HCT116 (cell line): ENCODE measurements at regions not wholly inside any gene's neighbourhood (a gene's known extent, or its start where the extent isn't known, plus 50 kb on each side); places are given as distances from the start of the nearest gene placed in this dataset.

Source experiments
- ATAC-seq: fragments of 200-7000 bp; cut with Tn5 transposase; 2 replicates; pipeline ENCODE4 v1.9.1; 2020; ENCODE audit warnings: mild to moderate bottlenecking, moderate library complexity
- BruUV-seq: library from RNA; stranded (reverse); fragments of 400-500 nt; replicated peaks from 2 replicates; lab custom pipeline; 2021; lab: Mats Ljungman, UMichigan
- CTCF ChIA-PET: fragments of 300-600 bp; sonication (Branson Sonifier 250); formaldehyde crosslinking; loops from one replicate; lab custom pipeline; 2021; ENCODE audit warnings: antibody characterized with exemption; lab: Charles Lee
- POLR2A ChIA-PET: fragments of 300-600, 350-600 bp; sonication (Branson Sonifier 250); formaldehyde crosslinking; loops from one replicate; lab custom pipeline; 2021; ENCODE audit warnings: antibody characterized with exemption; lab: Charles Lee
- RAD21 ChIA-PET, 2 experiments: fragments of 300-600 bp; sonication (Branson Sonifier 250); formaldehyde crosslinking; loops; one replicate each; lab custom pipeline; 2023; ENCODE audit warnings: low total read pairs in 2 of 2; ENCODE audit not compliant: uncharacterized antibody in 2 of 2, unreplicated experiment in 2 of 2, low non-redundant PET in 1 of 2; lab: Charles Lee
- DNase-seq: peaks from one replicate; pipeline ENCODE4 v3.0.0-alpha.2; 2010; ENCODE audit warnings: low read depth, low spot score
- H2AFZ ChIP-seq: fragments of 200-600 bp; shearing (Covaris generic), sonication (generic); 2 replicates; pipeline ENCODE4 v1.6.1; 2017; ENCODE audit warnings: low read depth, mixed run types, mixed read lengths, antibody characterized with exemption, low read length; ENCODE audit not compliant: poor library complexity, severe bottlenecking
- H3K27ac ChIP-seq: 2 replicates; pipeline ENCODE4 v1.5.1; 2012; ENCODE audit warnings: low read depth, low read length
- H3K27me3 ChIP-seq: fragments of 200-600 bp; sonication (generic); 2 replicates; pipeline ENCODE4 v1.6.1; 2016; ENCODE audit warnings: mixed run types, low read length, mixed read lengths; ENCODE audit not compliant: insufficient read depth
- H3K36me3 ChIP-seq, 2 experiments: fragments of 200-500 bp in 1 of 2; fragments of 200-600 bp in 1 of 2; sonication (Bioruptor generic) in 1 of 2; sonication (generic) in 1 of 2; 2 replicates each; pipeline versions ENCODE4 v1.5.1 to v1.6.1; 2014 to 2016; ENCODE audit warnings: low read length in 2 of 2, inconsistent platforms in 1 of 2, mixed read lengths in 1 of 2, mixed run types in 1 of 2; ENCODE audit not compliant: insufficient read depth in 2 of 2, control insufficient read depth in 1 of 2
- H3K4me1 ChIP-seq, 2 experiments: fragments of 200-600 bp in 1 of 2; sonication (generic) in 1 of 2; 2 replicates each; pipeline versions ENCODE4 v1.5.1 to v1.6.1; 2012 to 2017; ENCODE audit warnings: low read length in 2 of 2, inconsistent platforms in 1 of 2, mild to moderate bottlenecking in 1 of 2, mixed read lengths in 1 of 2, mixed run types in 1 of 2, moderate library complexity in 1 of 2; ENCODE audit not compliant: insufficient read depth in 2 of 2, control insufficient read depth in 1 of 2
- H3K4me2 ChIP-seq: fragments of 200-600 bp; sonication (generic); 2 replicates; pipeline ENCODE4 v1.6.1; 2017; ENCODE audit warnings: mixed run types, low read length, mixed read lengths
- H3K4me3 ChIP-seq, 2 experiments: fragments of 200-600 bp in 1 of 2; sonication (generic) in 1 of 2; replicated peaks in 1 of 2; 2 replicates each; pipeline ENCODE4 v1.5.1; 2011 to 2016; ENCODE audit warnings: low read length in 2 of 2, control low read depth in 1 of 2, low read depth in 1 of 2, mild to moderate bottlenecking in 1 of 2, mixed read lengths in 1 of 2, mixed run types in 1 of 2
- H3K79me2 ChIP-seq: fragments of 200-600 bp; sonication (generic); 2 replicates; pipeline ENCODE4 v1.6.1; 2017; ENCODE audit warnings: mild to moderate bottlenecking, mixed run types, low read length, moderate library complexity, mixed read lengths; ENCODE audit not compliant: insufficient read depth
- H3K9ac ChIP-seq: fragments of 200-600 bp; sonication (generic); 2 replicates; pipeline ENCODE4 v1.6.1; 2016; ENCODE audit warnings: low read length, mixed read lengths
- H3K9me2 ChIP-seq: fragments of 200-600 bp; sonication (generic), shearing (Covaris generic); 2 replicates; pipeline ENCODE4 v1.6.1; 2017; ENCODE audit warnings: mixed run types, mild to moderate bottlenecking, moderate library complexity; ENCODE audit not compliant: insufficient read depth
- H3K9me3 ChIP-seq, 2 experiments: fragments of 200-500 bp in 1 of 2; fragments of 200-600 bp in 1 of 2; sonication (Bioruptor generic) in 1 of 2; sonication (generic) in 1 of 2; 2 replicates each; pipeline ENCODE4 v1.6.1; 2014 to 2017; ENCODE audit warnings: low read length in 2 of 2, mixed read lengths in 2 of 2, inconsistent platforms in 1 of 2, low read depth in 1 of 2, mild to moderate bottlenecking in 1 of 2, mixed run types in 1 of 2, moderate library complexity in 1 of 2; ENCODE audit not compliant: control insufficient read depth in 1 of 2, insufficient read depth in 1 of 2
- H4K20me1 ChIP-seq: fragments of 200-600 bp; sonication (generic), shearing (Covaris generic); 2 replicates; pipeline ENCODE4 v1.6.1; 2017; ENCODE audit warnings: mixed run types, mild to moderate bottlenecking, moderate library complexity; ENCODE audit not compliant: insufficient read depth
- CTCF ChIP-seq, 3 experiments: fragments of 200-600 bp in 1 of 3; sonication (generic) in 1 of 3; IDR thresholded peaks in 2 of 3; conservative IDR thresholded peaks in 1 of 3; 2 replicates each; pipeline ENCODE4 v1.5.1; 2012 to 2017; ENCODE audit warnings: low read depth in 2 of 3, low read length in 2 of 3, antibody characterized with exemption in 1 of 3, borderline replicate concordance in 1 of 3, control low read depth in 1 of 3, mild to moderate bottlenecking in 1 of 3, mixed read lengths in 1 of 3, mixed run types in 1 of 3, moderate library complexity in 1 of 3; ENCODE audit not compliant: insufficient read depth in 1 of 3
- ELF1 ChIP-seq: IDR thresholded peaks from 2 replicates; pipeline ENCODE4 v1.6.1; 2012; ENCODE audit warnings: low read depth, borderline replicate concordance
- EZH2 ChIP-seq: fragments of 200-600 bp; sonication (generic); IDR thresholded peaks from 2 replicates; pipeline ENCODE4 v1.6.1; 2017; ENCODE audit warnings: antibody characterized with exemption, mixed run types
- POLR2AphosphoS5 ChIP-seq: IDR thresholded peaks from 2 replicates; pipeline ENCODE4 v1.6.1; 2011; ENCODE audit warnings: mild to moderate bottlenecking, low read depth, low read length, moderate library complexity
- REST ChIP-seq: IDR thresholded peaks from 2 replicates; pipeline ENCODE4 v1.6.1; 2012; ENCODE audit warnings: low read depth
- SIN3A ChIP-seq: IDR thresholded peaks from 2 replicates; pipeline ENCODE4 v1.6.1; 2012; ENCODE audit warnings: low read depth
- ZBTB33 ChIP-seq: IDR thresholded peaks from 2 replicates; pipeline ENCODE4 v1.6.1; 2011; ENCODE audit warnings: mild to moderate bottlenecking, low read length, moderate library complexity; ENCODE audit not compliant: insufficient replicate concordance; ENCODE audit errors: extremely low read depth
- ZFX ChIP-seq: fragments of 450-650 bp; IDR thresholded peaks from 2 replicates; pipeline ENCODE4 v1.6.1; 2017
- intact Hi-C: fragments of 100-400 bp; cut with micrococcal nuclease; formaldehyde crosslinking; loops from 2 replicates; pipeline ENCODE4 v1.10.0; 2022

GRCh38 chr2:56580242-56580641 lies 396.5 kb downstream of the CCDC85A start:
- H4K20me1 ChIP-seq: no peaks in the 10 kb centered on the region
- ChIA-PET CTCF (no interaction called here), POLR2A (no interaction called here), RAD21 (no interaction called here)
- no peak overlapping the region for H3K27ac ChIP-seq
- ATAC-seq (no peak), DNase-seq (no peak)
- H2AFZ ChIP-seq: no peak overlapping the region
- H3K9me3 ChIP-seq: no peaks in the 10 kb centered on the region
- H3K9me2 ChIP-seq: no peaks in the 10 kb centered on the region
- intact Hi-C loops: no loop called here
- no peaks in the 10 kb centered on the region for H3K27me3 ChIP-seq
- H3K79me2 ChIP-seq: no peaks in the 10 kb centered on the region
- TF ChIP-seq SIN3A (no peak), ZFX (no peak), POLR2AphosphoS5 (no peak), ZBTB33 (no peak), CTCF (IDR thresholded peaks at IDR 0.05 in 2 of 3, conservative IDR thresholded peaks at IDR 0.05 in 1 of 3; ENCODE audit: borderline replicate concordance in 1 of 3, insufficient read depth in 1 of 3, low read depth in 2 of 3, low read length in 2 of 3) (no peak), REST (no peak), ELF1 (no peak), EZH2 (no peak)
- no peaks in the 10 kb centered on the region for H3K4me1 ChIP-seq
- H3K36me3 ChIP-seq: no peaks in the 10 kb centered on the region
- no peak overlapping the region for H3K9ac ChIP-seq
- no peak overlapping the region for H3K4me2 ChIP-seq
- BruUV-seq: no TSS peak
- no peak overlapping the region for H3K4me3 ChIP-seq
